ENCODE measurements at regions not wholly inside any gene's neighbourhood (a gene's known extent, or its start where the extent isn't known, plus 50 kb on each side); places are given as distances from the start of the nearest gene placed in this dataset.

DNA sequence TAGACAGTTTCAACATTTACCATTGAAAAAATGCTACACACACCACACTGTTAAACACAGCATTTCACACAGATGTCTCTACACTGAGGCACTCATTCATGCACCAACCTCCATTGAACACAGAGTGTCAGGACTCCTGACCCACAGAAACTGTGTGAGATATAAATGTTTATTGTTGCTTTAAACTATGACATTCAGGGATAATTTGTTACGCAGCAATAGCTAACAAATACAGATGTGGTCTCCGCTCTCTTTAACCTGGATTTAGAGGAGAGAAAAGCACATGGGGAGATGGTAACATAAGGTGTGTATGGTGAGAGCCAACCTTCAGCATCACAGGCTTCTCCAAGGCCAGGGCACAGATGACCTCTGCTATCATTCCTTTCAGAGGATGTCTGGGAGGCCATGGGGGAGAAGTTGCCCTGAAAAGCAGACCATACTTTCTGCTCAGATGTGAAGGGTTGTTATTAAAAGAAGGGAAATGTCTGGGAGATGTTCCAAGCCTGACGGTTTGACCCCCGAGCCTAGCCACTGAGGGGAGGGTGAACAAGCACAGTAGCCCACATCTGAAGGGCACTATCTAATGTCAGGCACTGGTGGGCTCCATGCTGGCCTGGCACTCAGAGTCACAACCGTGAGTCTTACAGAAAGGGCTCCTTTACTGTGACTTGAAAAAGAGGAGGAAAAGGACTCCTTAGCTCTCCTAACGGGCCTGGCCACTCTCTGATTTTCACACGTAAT, 284.5 kb upstream of the TLE3 start:
- Histone ChIP-seq H3K4me1 (peaks cover 3 to 6% (median 4%) of the 10 kb centered on the region in 4 donors), H3K4me3 (no peak overlapping the region), H3K27ac (replicated peaks in 1 of 4) (no peak overlapping the region), H3K36me3 (no peaks in the 10 kb centered on the region), H3K27me3 (no peaks in the 10 kb centered on the region), H3K9me3 (no peaks in the 10 kb centered on the region)
- WGBS, result 98% methylated on average over 7 of the region's 7 CpGs
- peak; percentile 60 for DNase-seq (ENCODE audit: extremely low spot score)
- intact Hi-C loops (cut with DNase I), result no loop called here
- no peak for TF ChIP-seq POLR2A (IDR thresholded peaks at IDR 0.05; ENCODE audit: low read depth)
- TF ChIP-seq POLR2AphosphoS5 (IDR thresholded peaks at IDR 0.05), result no peak
- TF ChIP-seq, protein P1, sequence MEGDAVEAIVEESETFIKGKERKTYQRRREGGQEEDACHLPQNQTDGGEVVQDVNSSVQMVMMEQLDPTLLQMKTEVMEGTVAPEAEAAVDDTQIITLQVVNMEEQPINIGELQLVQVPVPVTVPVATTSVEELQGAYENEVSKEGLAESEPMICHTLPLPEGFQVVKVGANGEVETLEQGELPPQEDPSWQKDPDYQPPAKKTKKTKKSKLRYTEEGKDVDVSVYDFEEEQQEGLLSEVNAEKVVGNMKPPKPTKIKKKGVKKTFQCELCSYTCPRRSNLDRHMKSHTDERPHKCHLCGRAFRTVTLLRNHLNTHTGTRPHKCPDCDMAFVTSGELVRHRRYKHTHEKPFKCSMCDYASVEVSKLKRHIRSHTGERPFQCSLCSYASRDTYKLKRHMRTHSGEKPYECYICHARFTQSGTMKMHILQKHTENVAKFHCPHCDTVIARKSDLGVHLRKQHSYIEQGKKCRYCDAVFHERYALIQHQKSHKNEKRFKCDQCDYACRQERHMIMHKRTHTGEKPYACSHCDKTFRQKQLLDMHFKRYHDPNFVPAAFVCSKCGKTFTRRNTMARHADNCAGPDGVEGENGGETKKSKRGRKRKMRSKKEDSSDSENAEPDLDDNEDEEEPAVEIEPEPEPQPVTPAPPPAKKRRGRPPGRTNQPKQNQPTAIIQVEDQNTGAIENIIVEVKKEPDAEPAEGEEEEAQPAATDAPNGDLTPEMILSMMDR (IDR thresholded peaks at IDR 0.05), result no peak
- no peak for TF ChIP-seq EP300 (IDR thresholded peaks at IDR 0.05)

DNA sequence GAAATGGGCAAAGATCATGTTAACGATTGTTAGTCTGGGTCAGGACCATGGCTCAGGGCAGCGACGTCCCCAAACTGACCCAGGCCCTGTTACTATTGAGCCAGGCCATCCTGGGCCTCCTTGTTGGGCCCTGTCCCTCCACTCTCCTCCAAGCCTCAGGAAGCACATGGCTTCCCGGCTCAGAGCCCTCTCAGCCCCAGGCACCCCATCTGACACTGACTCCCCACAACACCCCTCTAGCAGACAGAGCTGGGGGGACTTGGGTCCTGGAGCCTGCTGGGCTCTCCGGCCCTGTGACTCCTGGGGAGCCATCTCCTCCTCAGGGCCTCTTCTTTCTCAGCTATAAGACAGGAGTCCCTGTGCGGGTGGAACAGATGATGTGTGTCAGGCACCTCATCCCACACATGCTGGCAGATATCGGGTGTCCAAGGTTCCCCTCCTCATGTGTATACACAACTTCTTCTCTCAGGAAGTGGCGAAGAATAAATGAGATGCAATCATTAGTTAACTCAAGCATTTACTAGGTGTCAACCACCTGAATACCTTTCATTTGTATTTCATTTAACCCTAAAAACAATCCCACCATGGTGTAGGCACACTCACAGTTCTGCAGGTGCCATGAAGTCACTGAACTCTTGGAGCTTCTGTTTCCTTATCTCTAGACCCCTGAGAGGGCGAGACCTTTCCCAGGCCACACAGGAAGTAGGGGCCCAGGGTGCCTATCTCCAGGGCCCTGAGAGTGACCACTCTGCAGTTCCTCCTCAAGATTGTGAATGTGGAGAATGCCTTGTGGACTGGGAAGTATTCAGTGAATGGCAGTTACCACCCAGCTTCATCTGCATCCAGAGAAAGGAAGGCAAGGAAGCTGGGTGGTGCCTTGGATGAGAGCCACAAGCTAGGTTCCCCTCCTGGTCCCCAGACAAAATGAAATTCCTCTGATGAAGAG, 282.5 kb upstream of the TLE3 start:
- no peak overlapping the region for H3K4me3 ChIP-seq
- no peaks in the 10 kb centered on the region for H3K27me3 ChIP-seq
- TF ChIP-seq POLR2AphosphoS5 (IDR thresholded peaks at IDR 0.05) (no peak), EP300 (IDR thresholded peaks at IDR 0.05) (no peak), POLR2A (IDR thresholded peaks at IDR 0.05; ENCODE audit: low read depth) (no peak)
- TF ChIP-seq, protein P1 (IDR thresholded peaks at IDR 0.05), result no peak
- H3K36me3 ChIP-seq, result no peaks in the 10 kb centered on the region
- no peaks in the 10 kb centered on the region for H3K9me3 ChIP-seq
- H3K27ac ChIP-seq (replicated peaks in 1 of 4), result no peak overlapping the region
- DNase-seq (ENCODE audit: extremely low spot score), result peak; percentile 64
- 90% methylated on average over 8 of the region's 9 CpGs for WGBS
- intact Hi-C loops (cut with DNase I), result no loop called here
- H3K4me1 ChIP-seq, result peaks cover 23 to 25% (median 24%) of the 10 kb centered on the region in 4 donors

DNA sequence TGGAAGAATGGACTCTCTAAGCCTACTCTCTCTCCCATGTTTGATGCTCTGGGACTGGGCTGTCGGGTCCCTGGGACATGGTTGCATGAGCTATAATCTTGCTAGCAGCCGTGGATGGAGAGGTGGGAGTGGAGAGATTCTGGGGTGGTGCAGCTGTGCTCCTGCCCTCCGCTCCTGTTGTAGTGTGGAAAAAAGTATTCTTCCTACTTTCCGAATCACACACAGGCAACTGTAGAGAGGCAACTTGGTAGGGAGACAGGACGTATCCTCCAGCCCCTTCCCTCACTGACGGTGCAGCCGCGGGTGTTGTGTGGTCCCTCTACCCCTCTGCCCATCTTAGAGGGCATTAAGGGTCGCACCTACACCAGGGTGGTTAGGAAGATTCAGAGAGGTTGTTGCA, 281.4 kb upstream of the TLE3 start:
- TF ChIP-seq, protein P1 (IDR thresholded peaks at IDR 0.05), result no peak
- TF ChIP-seq EP300 (IDR thresholded peaks at IDR 0.05) (no peak), POLR2AphosphoS5 (IDR thresholded peaks at IDR 0.05) (no peak), POLR2A (IDR thresholded peaks at IDR 0.05; ENCODE audit: low read depth) (no peak)
- H3K9me3 ChIP-seq, result no peaks in the 10 kb centered on the region
- H3K27ac ChIP-seq (replicated peaks in 1 of 4), result no peak overlapping the region
- intact Hi-C loops (cut with DNase I), result no loop called here
- no peaks in the 10 kb centered on the region for H3K27me3 ChIP-seq
- H3K36me3 ChIP-seq, result no peaks in the 10 kb centered on the region
- H3K4me1 ChIP-seq, result peaks cover 25 to 30% (median 27%) of the 10 kb centered on the region in 4 donors
- 95% methylated on average over 9 of the region's 9 CpGs for WGBS
- H3K4me3 ChIP-seq, result no peak overlapping the region
- DNase-seq (ENCODE audit: extremely low spot score), result peak; percentile 45

DNA sequence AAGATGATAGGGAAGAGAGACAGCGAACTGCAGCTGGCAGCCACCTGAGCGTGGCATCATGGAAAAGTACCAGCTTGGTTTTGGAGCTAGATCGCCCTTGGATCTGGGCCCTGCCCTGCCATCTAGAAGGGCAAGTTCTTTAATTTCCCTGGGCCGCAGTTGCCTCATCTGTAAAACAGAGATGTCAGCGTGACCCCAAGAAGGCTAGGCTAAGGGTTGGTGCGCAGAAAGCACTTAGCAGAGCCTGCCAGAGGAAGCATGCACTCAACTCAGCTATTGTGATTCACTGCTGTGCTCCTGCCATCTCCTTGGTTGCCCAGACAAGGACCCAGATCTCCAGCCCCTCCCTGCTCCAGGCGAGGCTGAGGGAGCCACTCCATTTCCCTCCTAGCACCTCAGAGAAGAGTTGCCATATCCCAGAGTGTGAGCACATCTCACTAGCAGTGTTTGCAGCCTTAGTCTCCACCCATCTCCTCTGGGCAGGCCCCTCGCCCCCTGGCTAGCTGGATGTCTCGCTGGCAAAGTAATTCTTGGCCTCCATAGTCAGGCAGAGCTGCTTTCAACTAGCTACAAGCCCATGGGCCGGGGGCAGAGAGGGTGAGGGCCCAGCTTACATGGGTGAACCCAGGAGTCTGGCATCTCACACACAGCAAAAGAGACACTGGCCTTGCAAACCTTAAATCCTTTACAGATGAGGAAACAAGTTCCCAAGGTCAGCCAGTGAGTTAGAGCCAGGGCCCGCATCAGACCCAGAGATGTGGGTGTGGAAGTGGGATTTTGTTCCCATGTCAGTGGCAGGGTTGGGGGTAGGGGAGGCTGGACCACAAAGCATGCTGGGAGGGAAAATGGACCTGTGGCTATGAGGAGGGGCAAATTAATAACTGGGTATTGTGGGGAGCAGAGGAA, 280.7 kb upstream of the TLE3 start:
- no peak overlapping the region for H3K27ac ChIP-seq (replicated peaks in 1 of 4)
- peaks cover 25 to 30% (median 27%) of the 10 kb centered on the region in 4 donors for H3K4me1 ChIP-seq
- intact Hi-C loops (cut with DNase I), result no loop called here
- H3K27me3 ChIP-seq, result no peaks in the 10 kb centered on the region
- TF ChIP-seq, protein P1 (IDR thresholded peaks at IDR 0.05), result no peak
- TF ChIP-seq POLR2A (IDR thresholded peaks at IDR 0.05; ENCODE audit: low read depth), result no peak
- TF ChIP-seq EP300 (IDR thresholded peaks at IDR 0.05), result no peak
- TF ChIP-seq POLR2AphosphoS5 (IDR thresholded peaks at IDR 0.05), result no peak
- WGBS, result 100% methylated on average over 7 of the region's 11 CpGs
- no peak overlapping the region for H3K4me3 ChIP-seq
- H3K36me3 ChIP-seq, result no peaks in the 10 kb centered on the region
- peak; percentile 78 for DNase-seq (ENCODE audit: extremely low spot score)
- H3K9me3 ChIP-seq, result no peaks in the 10 kb centered on the region
